Type B pancreatic cell (in vitro differentiated cells): ENCODE measurements at regions not wholly inside any gene's neighbourhood (a gene's known extent, or its start where the extent isn't known, plus 50 kb on each side); places are given as distances from the start of the nearest gene placed in this dataset.
"Not testable (repeated sequence)": the region's sequence is repeated elsewhere in the genome, so short reads cannot be mapped to it uniquely, and the experiment has no call there.

Experiments
- DNase-seq: peaks from one replicate; pipeline ENCODE4 v3.0.0; 2021; ENCODE audit warnings: mixed read lengths; ENCODE audit not compliant: unreplicated experiment; ENCODE audit errors: extremely low spot score
- H3K27ac Mint-ChIP-seq: 2 replicates; pipeline ENCODE4 v1.8.0; 2021; ENCODE audit warnings: mild to moderate bottlenecking, mixed read lengths
- H3K27me3 Mint-ChIP-seq: 2 replicates; pipeline ENCODE4 v1.8.0; 2021; ENCODE audit warnings: mixed read lengths
- H3K36me3 Mint-ChIP-seq: 2 replicates; pipeline ENCODE4 v1.8.0; 2021; ENCODE audit warnings: mixed read lengths
- H3K4me1 Mint-ChIP-seq: one replicate; pipeline ENCODE4 v1.8.0; 2021; ENCODE audit warnings: mixed read lengths; ENCODE audit not compliant: unreplicated experiment
- H3K4me3 Mint-ChIP-seq: 2 replicates; pipeline ENCODE4 v1.8.0; 2021; ENCODE audit warnings: mild to moderate bottlenecking, mixed read lengths
- H3K9me3 Mint-ChIP-seq: 2 replicates; pipeline ENCODE4 v1.8.0; 2021; ENCODE audit warnings: mixed read lengths
- CTCF ChIP-seq: fragments of 200-600 bp; sonication (generic); conservative IDR thresholded peaks from 2 replicates; pipeline ENCODE4 v1.5.0; 2021; ENCODE audit warnings: antibody characterized with exemption, mild to moderate bottlenecking

- no peak overlapping the region for H3K27ac Mint-ChIP-seq
- H3K27me3 Mint-ChIP-seq = no peaks in the 10 kb centered on the region
- H3K9me3 Mint-ChIP-seq = no peaks in the 10 kb centered on the region
- H3K36me3 Mint-ChIP-seq = no peaks in the 10 kb centered on the region
- no peaks in the 10 kb centered on the region for H3K4me1 Mint-ChIP-seq
- no peak for DNase-seq
- H3K4me3 Mint-ChIP-seq = no peak overlapping the region
- no peak for TF ChIP-seq CTCF
Measured at GRCh38 chr11:128036556-128037093, 550.7 kb downstream of the ETS1 start.

DNA sequence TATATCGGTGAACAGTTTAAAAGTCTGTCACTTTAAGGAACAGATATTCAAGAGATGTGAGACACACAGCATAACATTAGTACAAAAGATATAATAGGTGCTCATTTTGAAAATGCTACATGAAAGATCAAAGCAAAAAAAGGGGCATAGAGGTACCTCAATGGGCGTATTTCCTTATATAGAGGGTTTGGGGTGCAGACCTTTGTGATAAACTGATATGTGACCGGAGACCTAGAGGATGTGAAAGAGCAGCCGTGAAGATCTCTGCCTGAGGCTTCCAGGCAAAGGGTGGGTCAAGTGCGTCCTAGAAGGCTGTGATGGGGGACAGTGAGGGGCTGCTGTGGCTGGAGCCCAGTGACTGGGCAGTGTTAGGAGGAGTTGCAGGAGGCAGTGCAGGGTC is 551.4 kb downstream of the ETS1 start:
- no peak overlapping the region for H3K27ac Mint-ChIP-seq
- DNase-seq = no peak
- H3K27me3 Mint-ChIP-seq = peaks cover 3% of the 10 kb centered on the region
- TF ChIP-seq CTCF = no peak
- no peaks in the 10 kb centered on the region for H3K9me3 Mint-ChIP-seq
- no peaks in the 10 kb centered on the region for H3K4me1 Mint-ChIP-seq
- no peak overlapping the region for H3K4me3 Mint-ChIP-seq
- no peaks in the 10 kb centered on the region for H3K36me3 Mint-ChIP-seq

- DNase-seq = not testable (repeated sequence)
- TF ChIP-seq CTCF = peak; percentile 92
Measured at GRCh38 chr11:128031538-128032134, 555.7 kb downstream of the ETS1 start.

GRCh38 chr11:128029219-128029722 is 558.1 kb downstream of the ETS1 start:
- TF ChIP-seq CTCF = no peak
- no peak for DNase-seq
- H3K27ac Mint-ChIP-seq = no peak overlapping the region
- H3K4me3 Mint-ChIP-seq = no peak overlapping the region
- H3K4me1 Mint-ChIP-seq = peaks cover 6% of the 10 kb centered on the region
- H3K9me3 Mint-ChIP-seq = no peaks in the 10 kb centered on the region
- peaks cover 15% of the 10 kb centered on the region for H3K27me3 Mint-ChIP-seq
- no peaks in the 10 kb centered on the region for H3K36me3 Mint-ChIP-seq

More at GRCh38 chr11:128031538-128032134, 555.7 kb downstream of the ETS1 start:
- not testable (repeated sequence) for H3K4me1 Mint-ChIP-seq, H3K9me3 Mint-ChIP-seq, H3K36me3 Mint-ChIP-seq, H3K4me3 Mint-ChIP-seq, H3K27ac Mint-ChIP-seq
- peaks cover 13% of the 10 kb centered on the region for H3K27me3 Mint-ChIP-seq

GRCh38 chr11:128026596-128026995 is 560.8 kb downstream of the ETS1 start:
- H3K36me3 Mint-ChIP-seq = no peaks in the 10 kb centered on the region

More at GRCh38 chr11:128026596-128026995, 560.8 kb downstream of the ETS1 start:
- no peak for TF ChIP-seq CTCF
- Mint-ChIP-seq H3K9me3 (no peaks in the 10 kb centered on the region), H3K27me3 (peaks cover 21% of the 10 kb centered on the region), H3K4me3 (no peak overlapping the region), H3K27ac (no peak overlapping the region), H3K4me1 (peaks cover 6% of the 10 kb centered on the region)
- no peak for DNase-seq
